Pancreas (tissue), 10 donors: ENCODE measurements at regions not wholly inside any gene's neighbourhood (a gene's known extent, or its start where the extent isn't known, plus 50 kb on each side); places are given as distances from the start of the nearest gene placed in this dataset.

Experiments
- ATAC-seq, 4 donors: fragments of 200-7000 bp; cut with Tn5 transposase; one replicate each; pipeline versions ENCODE4 v1.8.0 to v1.9.1; 2020; ENCODE audit warnings: mild to moderate bottlenecking in 4 of 4, moderate library complexity in 4 of 4
- DNase-seq, 6 donors: peaks; one replicate each; pipeline ENCODE4 v3.0.0-alpha.2; 2020
- FAIRE-seq: peaks from 2 replicates; lab custom pipeline; 2012; peaks lifted over from hg19 to GRCh38; lab: Jason Lieb, UNC
- H3K27ac ChIP-seq, 4 donors: fragments of 200-600 bp; sonication (generic); 1 replicate in 3 of 4; 2 replicates in 1 of 4; pipeline versions ENCODE4 v1.5.0 to v1.8.0; 2020
- H3K27me3 ChIP-seq, 4 donors: fragments of 200-600 bp; one replicate each; pipeline ENCODE4 v1.8.0; 2021
- H3K36me3 ChIP-seq, 3 donors: fragments of 200-600 bp; sonication (generic) in 1 of 3; one replicate each; pipeline versions ENCODE4 v1.5.0 to v1.8.0; 2020 to 2021
- H3K4me1 ChIP-seq, 3 donors: fragments of 200-600 bp; one replicate each; pipeline ENCODE4 v1.8.0; 2021
- H3K4me3 ChIP-seq, 4 donors: fragments of 200-600 bp; sonication (generic) in 2 of 4; one replicate each; pipeline versions ENCODE4 v1.5.0 to v1.8.0; 2020 to 2021
- H3K9me3 ChIP-seq, 4 donors: fragments of 200-600 bp; one replicate each; pipeline ENCODE4 v1.8.0; 2021
- CTCF ChIP-seq, 4 donors: fragments of 200-600 bp; sonication (generic) in 3 of 4; IDR thresholded peaks; one replicate each; pipeline versions ENCODE4 v1.5.0 to v1.8.0; 2021; ENCODE audit warnings: antibody characterized with exemption in 4 of 4
- WGBS, 2 donors: extraction: QIAGEN DNeasy Blood & Tissue Kit; methylation state at CpG; one replicate each; pipeline ENCODE4 v1.1.7; 2013; 5-methylcytosine and 5-hydroxymethylcytosine counted together
- intact Hi-C, 3 donors: fragments of 100-400 bp; cut with DNase I; formaldehyde crosslinking; loops; one replicate each; pipeline versions ENCODE4 v1.11.1 to v1.14.2; 2022
- donor health status: healthy with polysubstance abuse.
- donor health status: DM: no; HTN: no; CAD: no; lungs with moderate emphysema.
- donor health status: DM: no; HTN: no; CAD: no.
- donor health status: control.
- donor health status: control.
- donor health status: Bipolar disorder and iron deficiency.
- donor health status: DM: yes; HTN: yes; CAD: no.
- donor health status: DM: no; HTN: no; CAD: no.
- donor health status: DM: no; HTN: no; CAD: no.
- donor health status: DM: yes; HTN: yes; CAD: no.

- FAIRE-seq = no peak
- no peak overlapping the region for H3K4me3 ChIP-seq
Measured at GRCh38 chr7:114302858-114303257, 111.8 kb upstream of the FOXP2 start.

GRCh38 chr7:114298011-114298410 lies 116.6 kb upstream of the FOXP2 start:
- ATAC-seq (no peak), FAIRE-seq (no peak), DNase-seq (no peak)
- Histone ChIP-seq H3K9me3 (no peaks in the 10 kb centered on the region), H3K27me3 (no peaks in the 10 kb centered on the region), H3K4me1 (no peaks in the 10 kb centered on the region), H3K27ac (no peak overlapping the region), H3K36me3 (no peaks in the 10 kb centered on the region), H3K4me3 (no peak overlapping the region)
- intact Hi-C loops = no loop called here
- no peak for TF ChIP-seq CTCF (IDR thresholded peaks at IDR 0.05)
- 77 to 81% methylated on average over 4 of the region's 4 CpGs for WGBS, 2 donors

More at GRCh38 chr7:114302858-114303257, 111.8 kb upstream of the FOXP2 start:
- Histone ChIP-seq H3K27ac (no peak overlapping the region), H3K27me3 (no peaks in the 10 kb centered on the region), H3K36me3 (no peaks in the 10 kb centered on the region), H3K9me3 (no peaks in the 10 kb centered on the region), H3K4me1 (no peaks in the 10 kb centered on the region)
- intact Hi-C loops = no loop called here
- no peak for TF ChIP-seq CTCF (IDR thresholded peaks at IDR 0.05)
- ATAC-seq = no peak
- DNase-seq = no peak
- WGBS, 2 donors = 93 to 95% methylated on average over 4 of the region's 4 CpGs

- no peaks in the 10 kb centered on the region for H3K36me3 ChIP-seq
- H3K27me3 ChIP-seq = no peaks in the 10 kb centered on the region
- intact Hi-C loops = no loop called here
- H3K4me3 ChIP-seq = no peak overlapping the region
- no peak for ATAC-seq
- WGBS, 2 donors = 95 to 98% methylated on average over 16 of the region's 16 CpGs
- H3K27ac ChIP-seq = no peak overlapping the region
- no peaks in the 10 kb centered on the region for H3K9me3 ChIP-seq
- FAIRE-seq = no peak
- no peak for TF ChIP-seq CTCF (IDR thresholded peaks at IDR 0.05)
- peak in 1 of 6 donors; percentile 23 for DNase-seq
- H3K4me1 ChIP-seq = no peaks in the 10 kb centered on the region
Measured at GRCh38 chr7:114297121-114297520, 117.5 kb upstream of the FOXP2 start.

GRCh38 chr7:114295522-114295921 lies 119.1 kb upstream of the FOXP2 start:
- no peak for ATAC-seq

More at GRCh38 chr7:114295522-114295921, 119.1 kb upstream of the FOXP2 start:
- 74 to 75% methylated on average over 1 of the region's 1 CpG for WGBS, 2 donors
- no peak overlapping the region for H3K27ac ChIP-seq
- H3K9me3 ChIP-seq = no peaks in the 10 kb centered on the region
- H3K27me3 ChIP-seq = no peaks in the 10 kb centered on the region
- intact Hi-C loops = no loop called here
- DNase-seq = no peak
- H3K4me1 ChIP-seq = no peaks in the 10 kb centered on the region
- H3K36me3 ChIP-seq = no peaks in the 10 kb centered on the region
- H3K4me3 ChIP-seq = no peak overlapping the region
- no peak for TF ChIP-seq CTCF (IDR thresholded peaks at IDR 0.05)
- FAIRE-seq = no peak
